OCI-LY3 (cell line): ENCODE measurements at regions not wholly inside any gene's neighbourhood (a gene's known extent, or its start where the extent isn't known, plus 50 kb on each side); places are given as distances from the start of the nearest gene placed in this dataset.

Experiments
- H2AFZ ChIP-seq: fragments of 200-600, 300-600 bp; shearing (Covaris generic); 2 replicates; pipeline ENCODE4 v1.6.0; 2014; ENCODE audit warnings: antibody characterized with exemption, low read depth, low read length
- H3K27ac ChIP-seq: fragments of 200-600, 300-600 bp; sonication (generic); 2 replicates; pipeline ENCODE4 v1.5.1; 2014; ENCODE audit warnings: mild to moderate bottlenecking, low read length, moderate library complexity, mixed read lengths
- H3K27me3 ChIP-seq: fragments of 200-600, 300-600 bp; sonication (generic); 2 replicates; pipeline ENCODE4 v1.6.1; 2014; ENCODE audit warnings: low read depth, low read length, mixed read lengths
- H3K36me3 ChIP-seq: fragments of 200-600, 300-600 bp; sonication (generic); replicated peaks from 2 replicates; pipeline ENCODE3; 2014; ENCODE audit warnings: low read depth, low read length, mixed read lengths
- H3K4me1 ChIP-seq: fragments of 300-600, 200-600 bp; sonication (generic); 2 replicates; pipeline ENCODE4 v1.6.1; 2014; ENCODE audit warnings: low read length, mixed read lengths
- H3K4me2 ChIP-seq: fragments of 200-600, 300-600 bp; sonication (generic); 2 replicates; pipeline ENCODE4 v1.6.1; 2014; ENCODE audit warnings: low read length, mixed read lengths
- H3K4me3 ChIP-seq: fragments of 300-600, 200-600 bp; sonication (generic); 2 replicates; pipeline ENCODE4 v1.5.1; 2014; ENCODE audit warnings: antibody characterized with exemption, mild to moderate bottlenecking, low read length, moderate library complexity
- H3K79me2 ChIP-seq: fragments of 300-600, 200-600 bp; shearing (Covaris generic); 2 replicates; pipeline ENCODE4 v1.6.1; 2014; ENCODE audit warnings: mild to moderate bottlenecking, low read length, mixed read lengths
- H3K9ac ChIP-seq: fragments of 300-600, 200-600 bp; shearing (Covaris generic); 2 replicates; pipeline ENCODE4 v1.6.0; 2014; ENCODE audit warnings: mild to moderate bottlenecking, low read length, moderate library complexity
- H3K9me3 ChIP-seq: fragments of 200-600, 300-600 bp; shearing (Covaris generic); 2 replicates; pipeline ENCODE4 v1.6.1; 2014; ENCODE audit warnings: low read length, mixed read lengths; ENCODE audit not compliant: insufficient read depth
- H4K20me1 ChIP-seq: fragments of 200-600, 300-600 bp; sonication (generic); 2 replicates; pipeline ENCODE4 v1.6.1; 2016; ENCODE audit warnings: low read length, mixed read lengths; ENCODE audit not compliant: insufficient read depth
- CTCF ChIP-seq: fragments of 200-600, 300-600 bp; sonication (generic); IDR thresholded peaks from 2 replicates; pipeline ENCODE4 v1.5.1; 2014; ENCODE audit warnings: antibody characterized with exemption, low read length, low read depth
- EZH2phosphoT487 ChIP-seq: fragments of 200-600 bp; shearing (Covaris generic); IDR thresholded peaks from 2 replicates; pipeline ENCODE4 v1.6.1; 2018; ENCODE audit warnings: antibody characterized with exemption, mixed run types, low read depth

DNA sequence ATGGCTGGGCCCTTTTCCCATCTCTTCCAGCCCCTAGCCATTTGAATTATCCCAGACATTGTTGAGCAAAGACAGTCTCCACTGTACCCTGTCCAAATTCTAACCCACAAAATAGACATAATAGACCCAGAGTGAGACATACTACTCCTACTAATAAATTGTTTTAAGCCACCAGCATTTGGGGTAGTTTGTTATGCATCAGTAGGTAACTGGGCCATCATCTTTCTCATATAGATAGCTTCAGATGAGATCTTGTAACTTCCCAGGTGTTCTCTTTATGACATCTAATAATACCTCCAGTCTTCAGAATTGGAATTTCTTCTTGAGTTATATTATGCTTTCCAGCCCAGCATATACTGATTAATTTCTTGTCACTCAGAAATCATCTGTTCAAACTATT lies 117.2 kb upstream of the OTUD4 start:
- Histone ChIP-seq H3K4me1 (no peaks in the 10 kb centered on the region), H3K4me3 (no peak overlapping the region), H3K79me2 (no peaks in the 10 kb centered on the region), H3K9ac (no peak overlapping the region), H3K36me3 (no peaks in the 10 kb centered on the region), H2AFZ (no peak overlapping the region), H3K4me2 (no peak overlapping the region), H3K27me3 (no peaks in the 10 kb centered on the region), H4K20me1 (no peaks in the 10 kb centered on the region), H3K9me3 (peaks cover 5% of the 10 kb centered on the region; the same call in 1 of the 2 replicates), H3K27ac (no peak overlapping the region)
- TF ChIP-seq EZH2phosphoT487 (no peak), CTCF (no peak)

DNA sequence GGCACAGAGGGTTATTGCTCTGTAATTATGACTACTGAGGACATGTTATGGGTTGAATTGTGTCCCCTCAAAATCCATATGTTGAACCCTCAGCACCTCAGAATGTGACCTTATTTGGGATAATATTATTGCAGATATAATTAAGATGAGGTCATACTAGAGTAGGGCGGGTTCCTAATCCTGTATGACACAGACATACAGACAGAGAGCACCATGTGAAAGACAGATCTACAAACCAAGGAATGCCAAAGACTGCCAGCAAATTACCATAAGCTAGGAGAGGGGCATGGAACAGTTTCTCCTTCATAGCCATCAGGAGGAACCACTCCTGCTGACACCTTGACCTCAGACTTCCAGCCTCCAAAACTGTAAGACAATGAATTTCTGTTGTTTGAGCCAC lies 115.2 kb upstream of the OTUD4 start:
- no peak overlapping the region for H3K27ac ChIP-seq
- H3K27me3 ChIP-seq = no peaks in the 10 kb centered on the region
- no peaks in the 10 kb centered on the region for H4K20me1 ChIP-seq
- H3K4me1 ChIP-seq = no peaks in the 10 kb centered on the region
- no peaks in the 10 kb centered on the region for H3K79me2 ChIP-seq
- H3K9me3 ChIP-seq = peaks cover 5% of the 10 kb centered on the region; the same call in 1 of the 2 replicates
- no peak for TF ChIP-seq EZH2phosphoT487
- no peak for TF ChIP-seq CTCF
- H2AFZ ChIP-seq = no peak overlapping the region
- no peaks in the 10 kb centered on the region for H3K36me3 ChIP-seq
- H3K4me3 ChIP-seq = no peak overlapping the region
- H3K4me2 ChIP-seq = no peak overlapping the region
- no peak overlapping the region for H3K9ac ChIP-seq

DNA sequence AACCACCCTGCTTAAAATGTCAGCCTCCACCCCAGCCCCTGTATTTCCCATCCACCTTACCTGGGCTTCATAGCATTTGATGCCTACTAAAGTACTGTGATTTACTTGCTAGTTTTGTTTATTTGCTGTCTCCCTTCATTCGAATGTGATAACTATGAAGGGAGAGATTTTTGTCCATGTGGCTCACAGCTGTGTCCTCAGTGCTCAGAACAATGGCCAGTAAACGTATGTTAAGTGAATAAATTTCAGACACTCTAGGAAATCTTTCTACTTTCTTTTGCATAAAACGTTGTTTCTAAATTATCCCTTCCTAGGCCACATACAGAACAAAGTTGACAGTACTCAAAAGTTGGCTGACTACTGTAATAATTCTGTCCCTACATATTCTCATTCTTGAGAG lies 114.7 kb upstream of the OTUD4 start:
- H3K9me3 ChIP-seq = peaks cover 2% of the 10 kb centered on the region; the same call in 1 of the 2 replicates
- H3K4me2 ChIP-seq = no peak overlapping the region
- no peaks in the 10 kb centered on the region for H4K20me1 ChIP-seq
- no peaks in the 10 kb centered on the region for H3K36me3 ChIP-seq
- no peak overlapping the region for H3K9ac ChIP-seq
- H3K79me2 ChIP-seq = no peaks in the 10 kb centered on the region
- no peak overlapping the region for H3K27ac ChIP-seq
- TF ChIP-seq EZH2phosphoT487 (no peak), CTCF (no peak)
- no peaks in the 10 kb centered on the region for H3K27me3 ChIP-seq
- H3K4me1 ChIP-seq = no peaks in the 10 kb centered on the region
- H3K4me3 ChIP-seq = no peak overlapping the region
- no peak overlapping the region for H2AFZ ChIP-seq

DNA sequence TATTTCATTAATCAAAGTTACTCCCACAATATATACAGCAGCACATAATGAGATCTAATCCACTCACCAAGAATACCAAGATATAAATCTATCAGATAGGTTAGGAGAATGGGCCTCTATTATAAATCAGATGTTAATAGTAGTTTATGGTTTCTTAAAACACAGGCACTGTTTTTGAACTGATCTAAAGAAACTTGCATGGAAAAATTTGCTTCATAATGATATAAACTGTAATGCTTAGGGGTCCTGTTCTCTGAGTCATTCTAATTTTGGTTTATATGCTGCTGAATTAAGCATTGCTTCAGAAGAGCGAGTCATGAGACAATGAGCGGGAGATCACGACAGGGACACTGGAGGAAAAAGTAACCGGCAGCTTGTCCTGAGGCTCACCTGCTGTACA lies 113.3 kb upstream of the OTUD4 start:
- Histone ChIP-seq H3K9me3 (no peaks in the 10 kb centered on the region), H3K36me3 (no peaks in the 10 kb centered on the region), H3K4me1 (no peaks in the 10 kb centered on the region), H3K79me2 (no peaks in the 10 kb centered on the region), H3K27me3 (no peaks in the 10 kb centered on the region), H3K4me3 (no peak overlapping the region), H3K27ac (no peak overlapping the region), H2AFZ (no peak overlapping the region), H3K4me2 (no peak overlapping the region), H4K20me1 (no peaks in the 10 kb centered on the region), H3K9ac (no peak overlapping the region)
- TF ChIP-seq EZH2phosphoT487 = no peak
- TF ChIP-seq CTCF = no peak
